ENCODE measurements at regions not wholly inside any gene's neighbourhood (a gene's known extent, or its start where the extent isn't known, plus 50 kb on each side); places are given as distances from the start of the nearest gene placed in this dataset.
A peak's percentile ranks its signal among the peaks of the same experiment; 100 is the strongest.

- no TSS peak for BruUV-seq (replicated peaks)
- no peaks in the 10 kb centered on the region for H3K36me3 ChIP-seq (ENCODE audit: insufficient read depth, low read length, poor library complexity, severe bottlenecking)
- H3K9me3 ChIP-seq (ENCODE audit: low read depth, low read length, poor library complexity, severe bottlenecking), result no peaks in the 10 kb centered on the region
- peak; percentile 36 for DNase-seq (ENCODE audit: low spot score)
- no peak overlapping the region for H3K4me3 ChIP-seq (ENCODE audit: low read depth, low read length, poor library complexity, severe bottlenecking)
- no peak overlapping the region for H3K27ac ChIP-seq (ENCODE audit: low read depth, low read length, poor library complexity, severe bottlenecking)
- H3K4me1 ChIP-seq (ENCODE audit: insufficient read depth, low read length, poor library complexity, severe bottlenecking), result no peaks in the 10 kb centered on the region
- H3K27me3 ChIP-seq (replicated peaks; ENCODE audit: insufficient read depth, low read depth, low read length, poor library complexity), result no peaks in the 10 kb centered on the region
- CTCF ChIA-PET, result no interaction called here
- TF ChIP-seq CTCF (conservative IDR thresholded peaks at IDR 0.05; ENCODE audit: low read depth, low read length) (no peak), EZH2 (IDR thresholded peaks at IDR 0.05; ENCODE audit: borderline replicate concordance, low read depth, low read length, poor library complexity, severe bottlenecking) (no peak)
- POLR2A ChIA-PET (ENCODE audit: low non-redundant PET), result no interaction called here
- intact Hi-C loops (cut with micrococcal nuclease; ENCODE audit: unreplicated experiment), result no loop called here
These were observed 114.9 kb upstream of the SLCO6A1 start for GRCh38 chr5:102613661-102614060.

GRCh38 chr5:102617191-102618187, 118.7 kb upstream of the SLCO6A1 start:
- BruUV-seq (replicated peaks), result no TSS peak
- ChIA-PET POLR2A (ENCODE audit: low non-redundant PET) (no interaction called here), CTCF (no interaction called here)
- no peaks in the 10 kb centered on the region for H3K36me3 ChIP-seq (ENCODE audit: insufficient read depth, low read length, poor library complexity, severe bottlenecking)
- no peak for DNase-seq (ENCODE audit: low spot score)
- H3K4me1 ChIP-seq (ENCODE audit: insufficient read depth, low read length, poor library complexity, severe bottlenecking), result peaks cover 8% of the 10 kb centered on the region
- no peak overlapping the region for H3K4me3 ChIP-seq (ENCODE audit: low read depth, low read length, poor library complexity, severe bottlenecking)
- intact Hi-C loops (cut with micrococcal nuclease; ENCODE audit: unreplicated experiment), result no loop called here
- H3K27me3 ChIP-seq (replicated peaks; ENCODE audit: insufficient read depth, low read depth, low read length, poor library complexity), result no peaks in the 10 kb centered on the region
- no peaks in the 10 kb centered on the region for H3K9me3 ChIP-seq (ENCODE audit: low read depth, low read length, poor library complexity, severe bottlenecking)
- TF ChIP-seq CTCF (conservative IDR thresholded peaks at IDR 0.05; ENCODE audit: low read depth, low read length), result no peak
- TF ChIP-seq EZH2 (IDR thresholded peaks at IDR 0.05; ENCODE audit: borderline replicate concordance, low read depth, low read length, poor library complexity, severe bottlenecking), result no peak
- H3K27ac ChIP-seq (ENCODE audit: low read depth, low read length, poor library complexity, severe bottlenecking), result no peak overlapping the region

GRCh38 chr5:102622262-102622661, 123.5 kb upstream of the SLCO6A1 start:
- intact Hi-C loops (cut with micrococcal nuclease; ENCODE audit: unreplicated experiment), result no loop called here
- TF ChIP-seq EZH2 (IDR thresholded peaks at IDR 0.05; ENCODE audit: borderline replicate concordance, low read depth, low read length, poor library complexity, severe bottlenecking), result no peak
- TF ChIP-seq CTCF (conservative IDR thresholded peaks at IDR 0.05; ENCODE audit: low read depth, low read length), result no peak
- H3K4me1 ChIP-seq (ENCODE audit: insufficient read depth, low read length, poor library complexity, severe bottlenecking), result peaks cover 14% of the 10 kb centered on the region
- no peaks in the 10 kb centered on the region for H3K36me3 ChIP-seq (ENCODE audit: insufficient read depth, low read length, poor library complexity, severe bottlenecking)
- POLR2A ChIA-PET (ENCODE audit: low non-redundant PET), result no interaction called here
- H3K27me3 ChIP-seq (replicated peaks; ENCODE audit: insufficient read depth, low read depth, low read length, poor library complexity), result no peaks in the 10 kb centered on the region
- no peak overlapping the region for H3K27ac ChIP-seq (ENCODE audit: low read depth, low read length, poor library complexity, severe bottlenecking)
- BruUV-seq (replicated peaks), result no TSS peak
- H3K9me3 ChIP-seq (ENCODE audit: low read depth, low read length, poor library complexity, severe bottlenecking), result no peaks in the 10 kb centered on the region
- DNase-seq (ENCODE audit: low spot score), result peak; percentile 80
- no peak overlapping the region for H3K4me3 ChIP-seq (ENCODE audit: low read depth, low read length, poor library complexity, severe bottlenecking)
- CTCF ChIA-PET, result no interaction called here

Measured in A673 (cell line).